Transverse colon (tissue), 3 donors: ENCODE measurements at regions not wholly inside any gene's neighbourhood (a gene's known extent, or its start where the extent isn't known, plus 50 kb on each side); places are given as distances from the start of the nearest gene placed in this dataset.

ENCODE experiments used
- CTCF ChIP-seq, 5 experiments: fragments of 200-600 bp in 3 of 5; fragments of 450-650 bp in 2 of 5; sonication (generic) in 3 of 5; IDR thresholded peaks; 1 replicate in 2 of 5; 2 replicates in 3 of 5; pipeline ENCODE4 v1.5.1; 2016 to 2017; ENCODE audit warnings: antibody characterized with exemption in 5 of 5, inconsistent platforms in 3 of 5, mild to moderate bottlenecking in 2 of 5, moderate library complexity in 1 of 5
- POLR2A ChIP-seq: fragments of 450-650 bp; IDR thresholded peaks from one replicate; pipeline ENCODE4 v1.6.1; 2016; ENCODE audit warnings: antibody characterized with exemption, mild to moderate bottlenecking, moderate library complexity

GRCh38 chr7:112581529-112581928, 100.7 kb downstream of the LSMEM1 start:
- TF ChIP-seq CTCF (IDR thresholded peaks at IDR 0.05) (no peak), POLR2A (no peak)
